IMR-90 (cell line): ENCODE measurements at regions not wholly inside any gene's neighbourhood (a gene's known extent, or its start where the extent isn't known, plus 50 kb on each side); places are given as distances from the start of the nearest gene placed in this dataset.

Experiments used
- ATAC-seq: fragments of 200-7000 bp; cut with Tn5 transposase; 2 replicates; pipeline ENCODE4 v1.9.1; 2020; ENCODE audit warnings: low read depth, mild to moderate bottlenecking, moderate library complexity
- BruUV-seq: library from RNA; stranded (reverse); fragments of 400-500 nt; replicated peaks from 2 replicates; lab custom pipeline; 2021; lab: Mats Ljungman, UMichigan
- CTCF ChIA-PET: fragments of 300-600 bp; formaldehyde crosslinking; extraction: SDS; loops from one replicate; lab custom pipeline; 2021; ENCODE audit warnings: antibody characterized with exemption; lab: Yijun Ruan, JAX
- POLR2A ChIA-PET: fragments of 300-600 bp; sonication (Branson Sonifier 250); formaldehyde crosslinking; loops from one replicate; lab custom pipeline; 2022; ENCODE audit warnings: antibody characterized with exemption; ENCODE audit not compliant: unreplicated experiment; lab: Charles Lee
- DNase-seq: peaks from one replicate; pipeline ENCODE4 v3.0.0; 2013
- H2AFZ ChIP-seq: replicated peaks from 2 replicates; pipeline ENCODE3; 2013; ENCODE audit warnings: low read length, mild to moderate bottlenecking; ENCODE audit not compliant: poor library complexity
- H2AK5ac ChIP-seq: 2 replicates; pipeline ENCODE4 v1.6.1; 2013; ENCODE audit warnings: low read depth, low read length, inconsistent platforms
- H2AK9ac ChIP-seq: replicated peaks from 2 replicates; pipeline ENCODE3; 2013; ENCODE audit warnings: mild to moderate bottlenecking, low read depth, low read length, moderate library complexity; ENCODE audit not compliant: poor library complexity
- H2BK120ac ChIP-seq: 2 replicates; pipeline ENCODE4 v1.6.1; 2013; ENCODE audit warnings: low read depth, low read length, inconsistent platforms
- H2BK15ac ChIP-seq: 3 replicates; pipeline ENCODE4 v1.6.1; 2013; ENCODE audit warnings: low read depth, low read length, inconsistent platforms
- H2BK20ac ChIP-seq: 2 replicates; pipeline ENCODE4 v1.6.1; 2013; ENCODE audit warnings: low read depth, mild to moderate bottlenecking, inconsistent platforms, low read length, moderate library complexity
- H2BK5ac ChIP-seq: 2 replicates; pipeline ENCODE4 v1.6.1; 2013; ENCODE audit warnings: mild to moderate bottlenecking, low read depth, low read length, inconsistent platforms; ENCODE audit not compliant: poor library complexity, severe bottlenecking
- H3K14ac ChIP-seq: replicated peaks from 2 replicates; pipeline ENCODE4 v1.6.1; 2013; ENCODE audit warnings: low read depth, low read length, inconsistent platforms
- H3K18ac ChIP-seq: 2 replicates; pipeline ENCODE4 v1.6.1; 2013; ENCODE audit warnings: low read depth, low read length, control low read depth
- H3K23ac ChIP-seq: 2 replicates; pipeline ENCODE4 v1.6.1; 2013; ENCODE audit warnings: low read depth, low read length, inconsistent platforms
- H3K27ac ChIP-seq: 2 replicates; pipeline ENCODE4 v1.5.1; 2013; ENCODE audit warnings: mild to moderate bottlenecking, control low read depth, low read length; ENCODE audit not compliant: insufficient read depth
- H3K27me3 ChIP-seq: 2 replicates; pipeline ENCODE4 v1.6.1; 2013; ENCODE audit warnings: low read length; ENCODE audit not compliant: control insufficient read depth, insufficient read depth
- H3K36me3 ChIP-seq: 2 replicates; pipeline ENCODE4 v1.6.1; 2013; ENCODE audit warnings: low read length, mixed read lengths; ENCODE audit not compliant: control insufficient read depth, insufficient read depth
- H3K4ac ChIP-seq: 2 replicates; pipeline ENCODE4 v1.6.1; 2013; ENCODE audit warnings: low read depth, low read length, inconsistent platforms
- H3K4me1 ChIP-seq: 2 replicates; pipeline ENCODE4 v1.6.1; 2013; ENCODE audit warnings: low read length, mixed read lengths; ENCODE audit not compliant: control insufficient read depth, insufficient read depth
- H3K4me2 ChIP-seq: 2 replicates; pipeline ENCODE4 v1.6.1; 2013; ENCODE audit warnings: low read depth, mild to moderate bottlenecking, control low read depth, low read length, moderate library complexity
- H3K4me3 ChIP-seq: 2 replicates; pipeline ENCODE4 v1.5.1; 2013; ENCODE audit warnings: low read depth, mild to moderate bottlenecking, control low read depth, low read length, moderate library complexity; ENCODE audit not compliant: insufficient read depth
- H3K56ac ChIP-seq: 2 replicates; pipeline ENCODE4 v1.6.1; 2013; ENCODE audit warnings: low read length, inconsistent platforms; ENCODE audit not compliant: insufficient read depth; ENCODE audit errors: extremely low read depth
- H3K79me1 ChIP-seq, 2 experiments: 2 replicates each; pipeline ENCODE4 v1.6.1; 2013; ENCODE audit warnings: low read length in 2 of 2, inconsistent platforms in 1 of 2, low read depth in 1 of 2
- H3K9ac ChIP-seq: 2 replicates; pipeline ENCODE4 v1.6.1; 2013; ENCODE audit warnings: low read depth, low read length, control low read depth
- H3K9me1 ChIP-seq: 2 replicates; pipeline ENCODE4 v1.6.1; 2013; ENCODE audit warnings: low read length, inconsistent platforms; ENCODE audit not compliant: insufficient read depth
- H3K9me3 ChIP-seq: 2 replicates; pipeline ENCODE4 v1.6.1; 2013; ENCODE audit warnings: low read length; ENCODE audit not compliant: control insufficient read depth, insufficient read depth
- H4K20me1 ChIP-seq: 2 replicates; pipeline ENCODE4 v1.6.1; 2013; ENCODE audit warnings: low read length, inconsistent platforms; ENCODE audit not compliant: insufficient read depth
- H4K5ac ChIP-seq: 2 replicates; pipeline ENCODE4 v1.6.1; 2013; ENCODE audit warnings: mild to moderate bottlenecking, low read depth, low read length, control low read depth
- H4K8ac ChIP-seq, 2 experiments: 2 replicates each; pipeline ENCODE4 v1.6.1; 2013; ENCODE audit warnings: low read depth in 2 of 2, low read length in 2 of 2, control low read depth in 1 of 2, inconsistent platforms in 1 of 2
- H4K91ac ChIP-seq: 2 replicates; pipeline ENCODE4 v1.6.1; 2013; ENCODE audit warnings: low read depth, low read length, inconsistent platforms; ENCODE audit not compliant: insufficient read depth
- CHD1 ChIP-seq: IDR thresholded peaks from 2 replicates; pipeline ENCODE4 v1.6.1; 2012; ENCODE audit warnings: low read depth, low read length, improper control_type of control experiment
- MAZ ChIP-seq: IDR thresholded peaks from 2 replicates; pipeline ENCODE4 v1.6.1; 2012; ENCODE audit warnings: low read depth, mild to moderate bottlenecking, low read length, improper control_type of control experiment, moderate library complexity, borderline replicate concordance
- RCOR1 ChIP-seq: IDR thresholded peaks from 2 replicates; pipeline ENCODE4 v1.6.1; 2012; ENCODE audit warnings: mild to moderate bottlenecking, low read length, improper control_type of control experiment; ENCODE audit not compliant: insufficient replicate concordance
- RFX5 ChIP-seq: IDR thresholded peaks from 2 replicates; pipeline ENCODE4 v1.8.0; 2012; ENCODE audit warnings: low read depth, mild to moderate bottlenecking, low read length, moderate library complexity
- WGBS, 2 experiments: methylation state at CpG; one replicate each; pipeline versions ENCODE4 v1.1.5 to v1.1.7; 2013; ENCODE audit warnings: missing lambda C conversion rate in 2 of 2; ENCODE audit not compliant: insufficient read length in 1 of 2; ENCODE audit errors: extremely low coverage in 2 of 2; 5-methylcytosine and 5-hydroxymethylcytosine counted together
- dilution Hi-C: fragments of 300-500 bp; cut with HindIII; formaldehyde crosslinking; loops from one replicate; pipeline ENCODE4 v1.14.3; 2018; ENCODE audit warnings: low sequenced_read_pairs; ENCODE audit not compliant: unreplicated experiment
- in situ Hi-C: fragments of 300-500 bp; cut with MboI; formaldehyde crosslinking; loops from 3 replicates; pipeline ENCODE4 v1.14.3; 2019; ENCODE audit warnings: low sequenced_read_pairs, inconsistent platforms, mixed read lengths
- intact Hi-C: fragments of 100-400 bp; cut with micrococcal nuclease; formaldehyde crosslinking; loops from 2 replicates; pipeline ENCODE4 v1.10.0; 2022
- TF ChIP-seq, protein P1 (sequence below): fragments of 150-350 bp; IDR thresholded peaks from 2 replicates; pipeline ENCODE4 v1.6.1; 2016; ENCODE audit warnings: low read depth, mild to moderate bottlenecking, low read length, moderate library complexity, borderline replicate concordance
- TF ChIP-seq, protein P2 (sequence below): conservative IDR thresholded peaks from 2 replicates; pipeline ENCODE4 v1.5.1; 2012; ENCODE audit warnings: mild to moderate bottlenecking, low read depth, low read length, improper control_type of control experiment
- TF ChIP-seq, protein P3 (sequence below): fragments of 150-350 bp; IDR thresholded peaks from 2 replicates; pipeline ENCODE4 v1.6.1; 2017; ENCODE audit warnings: mild to moderate bottlenecking, antibody characterized with exemption, low read length, low read depth

DNA sequence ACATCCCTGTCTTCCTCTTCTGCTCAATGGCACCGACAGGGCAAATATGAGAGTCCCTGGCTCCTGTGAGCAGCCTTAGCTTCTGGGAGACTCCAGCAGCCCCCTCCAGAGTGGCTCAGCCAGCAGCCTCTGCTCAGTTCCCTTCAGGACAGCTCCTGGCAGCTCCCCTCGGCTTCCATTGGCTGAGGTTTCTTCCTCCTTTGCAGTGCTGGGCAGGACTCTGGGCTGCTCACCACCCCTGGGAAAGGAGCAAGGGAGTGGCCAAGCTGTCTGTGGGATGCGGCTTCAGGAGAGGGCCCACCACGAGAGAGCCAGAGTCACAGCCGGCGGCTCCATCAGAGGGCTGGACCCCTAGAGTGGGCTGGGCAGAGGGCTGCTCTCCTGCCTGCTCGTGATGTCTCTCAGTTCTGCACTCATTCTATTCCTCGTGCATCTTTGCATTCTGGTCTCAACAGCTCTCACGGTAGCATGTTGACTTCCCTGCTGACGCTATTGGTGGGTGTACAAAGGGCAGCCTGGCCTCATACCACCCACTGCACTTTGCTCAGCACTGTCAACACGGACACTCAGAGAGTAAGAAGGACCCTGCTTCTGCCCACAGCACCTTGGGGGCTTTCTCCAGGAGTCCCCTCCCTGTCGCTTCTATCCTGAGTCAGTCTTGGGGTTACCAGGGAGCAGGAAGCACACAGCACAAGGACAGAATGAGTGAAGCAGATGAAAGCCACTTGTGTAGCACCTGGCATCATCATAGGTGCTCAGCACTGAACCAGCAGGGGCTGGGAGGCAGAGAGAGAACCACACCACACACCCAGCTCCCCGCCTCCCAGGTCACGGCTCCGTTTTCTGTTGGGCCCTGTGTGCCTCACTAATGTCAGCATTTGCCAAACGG, 80.9 kb upstream of the ALDH1B1 start:
- H3K14ac ChIP-seq: no peak overlapping the region
- H3K56ac ChIP-seq: no peak overlapping the region
- DNase-seq: no peak
- H2BK5ac ChIP-seq: no peak overlapping the region
- dilution Hi-C loops (no loop called here), intact Hi-C loops (no loop called here), in situ Hi-C loops (no loop called here)
- no peak overlapping the region for H3K4ac ChIP-seq
- no peak overlapping the region for H3K23ac ChIP-seq
- no peak for TF ChIP-seq RFX5
- TF ChIP-seq CHD1: no peak
- TF ChIP-seq, protein P1, sequence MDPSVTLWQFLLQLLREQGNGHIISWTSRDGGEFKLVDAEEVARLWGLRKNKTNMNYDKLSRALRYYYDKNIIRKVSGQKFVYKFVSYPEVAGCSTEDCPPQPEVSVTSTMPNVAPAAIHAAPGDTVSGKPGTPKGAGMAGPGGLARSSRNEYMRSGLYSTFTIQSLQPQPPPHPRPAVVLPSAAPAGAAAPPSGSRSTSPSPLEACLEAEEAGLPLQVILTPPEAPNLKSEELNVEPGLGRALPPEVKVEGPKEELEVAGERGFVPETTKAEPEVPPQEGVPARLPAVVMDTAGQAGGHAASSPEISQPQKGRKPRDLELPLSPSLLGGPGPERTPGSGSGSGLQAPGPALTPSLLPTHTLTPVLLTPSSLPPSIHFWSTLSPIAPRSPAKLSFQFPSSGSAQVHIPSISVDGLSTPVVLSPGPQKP: no peak
- TF ChIP-seq MAZ: no peak
- TF ChIP-seq, protein P2, sequence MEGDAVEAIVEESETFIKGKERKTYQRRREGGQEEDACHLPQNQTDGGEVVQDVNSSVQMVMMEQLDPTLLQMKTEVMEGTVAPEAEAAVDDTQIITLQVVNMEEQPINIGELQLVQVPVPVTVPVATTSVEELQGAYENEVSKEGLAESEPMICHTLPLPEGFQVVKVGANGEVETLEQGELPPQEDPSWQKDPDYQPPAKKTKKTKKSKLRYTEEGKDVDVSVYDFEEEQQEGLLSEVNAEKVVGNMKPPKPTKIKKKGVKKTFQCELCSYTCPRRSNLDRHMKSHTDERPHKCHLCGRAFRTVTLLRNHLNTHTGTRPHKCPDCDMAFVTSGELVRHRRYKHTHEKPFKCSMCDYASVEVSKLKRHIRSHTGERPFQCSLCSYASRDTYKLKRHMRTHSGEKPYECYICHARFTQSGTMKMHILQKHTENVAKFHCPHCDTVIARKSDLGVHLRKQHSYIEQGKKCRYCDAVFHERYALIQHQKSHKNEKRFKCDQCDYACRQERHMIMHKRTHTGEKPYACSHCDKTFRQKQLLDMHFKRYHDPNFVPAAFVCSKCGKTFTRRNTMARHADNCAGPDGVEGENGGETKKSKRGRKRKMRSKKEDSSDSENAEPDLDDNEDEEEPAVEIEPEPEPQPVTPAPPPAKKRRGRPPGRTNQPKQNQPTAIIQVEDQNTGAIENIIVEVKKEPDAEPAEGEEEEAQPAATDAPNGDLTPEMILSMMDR: no peak
- no peak for TF ChIP-seq RCOR1
- TF ChIP-seq, protein P3, sequence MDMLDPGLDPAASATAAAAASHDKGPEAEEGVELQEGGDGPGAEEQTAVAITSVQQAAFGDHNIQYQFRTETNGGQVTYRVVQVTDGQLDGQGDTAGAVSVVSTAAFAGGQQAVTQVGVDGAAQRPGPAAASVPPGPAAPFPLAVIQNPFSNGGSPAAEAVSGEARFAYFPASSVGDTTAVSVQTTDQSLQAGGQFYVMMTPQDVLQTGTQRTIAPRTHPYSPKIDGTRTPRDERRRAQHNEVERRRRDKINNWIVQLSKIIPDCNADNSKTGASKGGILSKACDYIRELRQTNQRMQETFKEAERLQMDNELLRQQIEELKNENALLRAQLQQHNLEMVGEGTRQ: no peak
- peak; percentile 29; the same call in 1 of the 2 replicates for ATAC-seq
- H3K4me3 ChIP-seq: no peak overlapping the region
- H3K27ac ChIP-seq: no peak overlapping the region
- H2BK20ac ChIP-seq: no peak overlapping the region
- H3K4me1 ChIP-seq: no peaks in the 10 kb centered on the region
- no peak overlapping the region for H2AK9ac ChIP-seq
- no peak overlapping the region for H4K91ac ChIP-seq
- H4K8ac ChIP-seq: no peak overlapping the region
- no peaks in the 10 kb centered on the region for H4K20me1 ChIP-seq
- H3K9ac ChIP-seq: no peak overlapping the region
- no TSS peak for BruUV-seq
- H3K79me1 ChIP-seq: no peaks in the 10 kb centered on the region
- no peak overlapping the region for H2BK15ac ChIP-seq
- H4K5ac ChIP-seq: no peak overlapping the region
- 43% methylated on average over 8 of the region's 16 CpGs; no CpG with 5 or more reads in 1 of the 2 experiments for WGBS, 2 experiments
- no peak overlapping the region for H3K18ac ChIP-seq
- no peak overlapping the region for H2AK5ac ChIP-seq
- peaks cover 48% of the 10 kb centered on the region for H3K27me3 ChIP-seq
- no peak overlapping the region for H2AFZ ChIP-seq
- H2BK120ac ChIP-seq: no peak overlapping the region
- H3K36me3 ChIP-seq: no peaks in the 10 kb centered on the region
- ChIA-PET POLR2A (no interaction called here), CTCF (interaction anchor here (0.6 kb wide), 1 partner anchor 742 kb away, joined by 3 read pairs; no protein-coding TSS in a partner anchor)
- no peak overlapping the region for H3K4me2 ChIP-seq
- H3K9me1 ChIP-seq: no peaks in the 10 kb centered on the region
- no peaks in the 10 kb centered on the region for H3K9me3 ChIP-seq
